ENCODE measurements at regions not wholly inside any gene's neighbourhood (a gene's known extent, or its start where the extent isn't known, plus 50 kb on each side); places are given as distances from the start of the nearest gene placed in this dataset.

DNA sequence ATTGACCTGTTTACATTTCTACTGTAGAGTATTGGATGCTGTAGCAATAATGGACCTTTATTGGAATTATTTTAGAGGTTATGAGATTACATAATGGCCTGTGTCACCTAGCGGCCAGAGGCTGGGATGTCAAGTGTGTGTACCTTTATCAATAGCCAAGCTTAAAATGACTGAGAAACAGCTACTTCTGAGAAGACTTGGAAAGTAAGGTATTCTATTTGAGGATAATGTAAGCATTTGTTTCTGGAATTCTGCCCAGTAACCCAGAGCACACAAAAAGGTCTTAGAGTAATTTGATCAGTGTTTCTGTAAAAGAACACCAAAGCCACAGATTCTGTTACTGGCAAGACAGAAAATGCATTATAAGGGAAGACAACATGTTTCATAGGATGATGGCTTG is 116.8 kb downstream of the MACIR start:
- ATAC-seq (no peak), DNase-seq (no peak)
- H3K9me3 ChIP-seq (ENCODE audit: control insufficient read depth, low read length), result no peaks in the 10 kb centered on the region
- intact Hi-C loops (cut with DNase I), result no loop called here
- H3K27me3 ChIP-seq (ENCODE audit: control insufficient read depth, insufficient read depth), result no peaks in the 10 kb centered on the region
- H3K27ac ChIP-seq (ENCODE audit: low read length), result no peak overlapping the region
- H3K4me1 ChIP-seq (ENCODE audit: control insufficient read depth, insufficient read depth, low read length), result no peaks in the 10 kb centered on the region
- 75% methylated on average over 1 of the region's 1 CpG for WGBS
- H3K4me3 ChIP-seq (ENCODE audit: low read length), result no peak overlapping the region

DNA sequence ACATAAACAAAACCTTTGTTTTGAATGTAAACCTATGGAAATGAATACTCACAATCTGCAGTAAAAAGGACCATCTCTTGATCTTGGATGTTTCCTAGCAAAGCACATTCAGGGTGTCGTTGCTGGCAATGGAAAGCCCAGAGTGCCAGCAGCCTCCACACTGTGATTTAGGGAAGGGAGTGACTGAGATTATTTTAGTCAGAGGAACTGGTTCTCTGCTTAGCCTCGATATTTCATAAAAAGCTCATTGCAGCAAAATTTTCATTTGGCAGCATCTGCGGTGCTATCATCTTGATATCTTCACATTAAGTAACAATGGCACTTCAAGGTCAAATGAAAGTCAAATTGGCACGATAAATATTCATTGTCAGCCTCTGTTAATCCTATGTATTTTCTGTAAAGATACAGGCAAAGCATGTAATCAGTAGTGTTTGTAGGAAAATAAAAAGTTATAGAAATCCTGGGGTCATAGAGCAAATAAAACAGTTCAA is 116.0 kb downstream of the MACIR start:
- intact Hi-C loops (cut with DNase I), result no loop called here
- WGBS, result 49% methylated on average over 4 of the region's 4 CpGs
- no peaks in the 10 kb centered on the region for H3K9me3 ChIP-seq (ENCODE audit: control insufficient read depth, low read length)
- no peaks in the 10 kb centered on the region for H3K27me3 ChIP-seq (ENCODE audit: control insufficient read depth, insufficient read depth)
- H3K4me3 ChIP-seq (ENCODE audit: low read length), result no peak overlapping the region
- DNase-seq, result peak in 1 of 3 donors; percentile 42
- H3K4me1 ChIP-seq (ENCODE audit: control insufficient read depth, insufficient read depth, low read length), result no peaks in the 10 kb centered on the region
- H3K27ac ChIP-seq (ENCODE audit: low read length), result no peak overlapping the region
- ATAC-seq, result no peak

DNA sequence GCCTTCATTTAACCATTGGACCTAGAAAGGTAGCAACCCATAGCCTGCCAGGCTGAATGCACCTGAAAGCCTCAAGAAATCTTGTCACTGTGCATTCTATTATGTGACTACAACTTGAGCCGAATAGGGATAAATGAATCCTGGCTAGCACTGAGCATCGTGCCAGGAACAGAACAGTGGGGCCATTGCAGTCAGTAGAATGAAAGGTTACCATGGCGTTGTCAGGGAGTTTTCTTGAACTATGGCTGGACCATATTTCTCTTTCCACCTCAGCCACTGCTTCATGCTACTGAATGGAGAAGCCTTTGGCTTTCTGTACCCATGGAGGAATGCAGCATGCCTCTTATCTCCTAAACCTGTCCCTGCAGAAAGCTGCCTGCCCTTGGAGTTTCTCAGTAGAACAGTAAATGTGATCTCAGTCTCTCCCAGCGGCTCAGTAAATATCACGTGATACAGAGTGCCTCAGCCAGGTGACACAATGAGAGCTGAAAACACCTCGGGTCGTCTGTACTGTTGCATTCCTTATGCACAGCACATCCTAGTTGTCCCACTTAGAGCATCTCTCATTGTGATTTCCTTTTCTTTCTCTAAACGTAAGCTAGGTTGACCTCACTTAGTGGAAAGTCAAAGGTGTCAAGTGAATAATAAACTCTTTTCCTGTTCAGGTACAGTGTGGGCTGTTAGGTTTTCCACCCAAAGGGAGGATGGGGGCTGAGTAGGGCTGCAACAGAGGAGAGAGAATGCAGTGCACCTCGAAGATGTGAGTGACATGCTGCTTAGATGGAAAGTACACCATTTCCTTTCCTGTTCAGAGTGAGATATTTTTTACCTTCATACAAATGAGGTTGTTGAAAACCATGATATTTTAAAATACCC is 115.3 kb downstream of the MACIR start:
- H3K4me3 ChIP-seq (ENCODE audit: low read length), result no peak overlapping the region
- no peak for DNase-seq
- no peaks in the 10 kb centered on the region for H3K4me1 ChIP-seq (ENCODE audit: control insufficient read depth, insufficient read depth, low read length)
- H3K27me3 ChIP-seq (ENCODE audit: control insufficient read depth, insufficient read depth), result no peaks in the 10 kb centered on the region
- WGBS, result 55% methylated on average over 9 of the region's 9 CpGs
- ATAC-seq, result no peak
- no peak overlapping the region for H3K27ac ChIP-seq (ENCODE audit: low read length)
- H3K9me3 ChIP-seq (ENCODE audit: control insufficient read depth, low read length), result no peaks in the 10 kb centered on the region
- intact Hi-C loops (cut with DNase I), result no loop called here

DNA sequence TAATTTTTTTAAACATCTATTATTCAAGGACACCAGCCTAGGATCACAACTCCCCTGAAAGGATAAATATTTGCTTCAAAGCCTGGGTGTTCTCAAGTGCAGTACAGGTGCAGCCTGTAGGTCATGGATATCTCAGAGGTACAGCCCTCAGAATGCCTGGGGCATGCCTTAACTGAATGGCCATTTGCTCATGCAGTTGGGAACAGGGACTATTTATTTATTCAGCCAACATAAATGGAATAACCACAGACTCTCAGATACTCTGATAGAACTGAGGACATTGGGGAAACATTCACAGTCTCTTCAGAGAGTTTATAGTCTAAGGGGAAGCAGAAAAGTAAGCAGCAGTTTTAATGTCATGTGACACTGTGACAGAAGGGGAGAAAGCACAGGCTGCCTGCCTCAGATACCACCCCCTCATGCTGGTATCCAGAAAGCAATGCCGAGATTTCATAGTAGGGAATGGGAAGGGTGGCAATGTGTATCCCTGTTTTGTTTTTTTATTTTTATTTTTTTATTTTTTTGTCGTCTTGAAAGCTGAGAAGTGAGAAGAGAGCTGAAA is 112.6 kb downstream of the MACIR start:
- Histone ChIP-seq H3K9me3 (ENCODE audit: control insufficient read depth, low read length) (no peaks in the 10 kb centered on the region), H3K27me3 (ENCODE audit: control insufficient read depth, insufficient read depth) (no peaks in the 10 kb centered on the region), H3K27ac (ENCODE audit: low read length) (no peak overlapping the region), H3K4me3 (ENCODE audit: low read length) (no peak overlapping the region), H3K4me1 (ENCODE audit: control insufficient read depth, insufficient read depth, low read length) (no peaks in the 10 kb centered on the region)
- intact Hi-C loops (cut with DNase I), result no loop called here
- DNase-seq, result no peak
- ATAC-seq, result no peak
- WGBS, result 40% methylated on average over 2 of the region's 2 CpGs

DNA sequence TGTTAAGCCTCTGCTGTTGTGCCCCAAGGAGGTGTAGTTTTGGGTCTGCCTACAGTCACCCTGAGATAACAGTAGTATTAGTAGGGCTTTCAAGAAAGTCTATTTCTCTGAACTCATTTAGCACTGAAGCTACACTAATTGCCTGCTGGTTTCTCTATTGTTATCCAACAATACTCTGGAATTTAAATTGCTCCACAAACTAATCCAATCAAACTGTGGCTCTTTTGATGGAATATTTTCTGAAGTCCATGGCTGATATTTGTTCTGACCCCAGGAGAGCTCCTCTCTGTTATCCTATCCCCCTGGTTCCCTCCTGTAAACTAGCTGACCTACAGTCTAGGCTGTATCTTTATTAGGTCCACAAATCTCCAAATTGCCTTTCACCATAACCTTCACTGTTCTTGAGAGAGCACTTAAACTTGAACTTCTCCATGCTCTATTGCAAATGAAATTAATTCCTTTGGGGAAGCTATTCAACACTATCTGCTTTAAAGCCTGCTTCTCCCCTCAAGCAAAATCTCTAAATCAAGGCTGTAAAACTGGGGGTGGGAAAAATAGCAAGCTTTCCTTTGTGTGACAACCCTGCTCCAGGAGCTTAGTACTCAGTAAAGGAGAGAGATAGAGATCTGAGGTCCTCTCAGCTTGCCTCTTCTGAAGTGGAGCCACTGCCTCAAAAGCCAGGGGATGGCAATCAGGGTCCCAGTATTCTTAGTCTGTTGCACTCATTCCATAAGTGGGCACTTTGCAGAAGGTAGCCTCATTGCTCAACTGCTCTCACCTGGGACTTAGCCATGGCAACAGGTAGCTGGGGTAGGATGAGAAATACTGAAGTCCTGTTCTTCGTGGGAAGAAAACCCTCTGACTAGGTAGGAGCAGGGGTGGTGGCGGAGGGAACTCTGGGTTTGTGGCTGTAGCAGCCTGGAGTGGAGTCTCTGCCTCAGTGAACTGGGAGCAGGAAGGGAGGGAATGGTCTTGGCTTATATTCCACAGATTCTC is 110.9 kb downstream of the MACIR start:
- 88% methylated on average over 2 of the region's 2 CpGs for WGBS
- no peaks in the 10 kb centered on the region for H3K9me3 ChIP-seq (ENCODE audit: control insufficient read depth, low read length)
- no peaks in the 10 kb centered on the region for H3K4me1 ChIP-seq (ENCODE audit: control insufficient read depth, insufficient read depth, low read length)
- H3K4me3 ChIP-seq (ENCODE audit: low read length), result no peak overlapping the region
- intact Hi-C loops (cut with DNase I), result no loop called here
- H3K27ac ChIP-seq (ENCODE audit: low read length), result no peak overlapping the region
- DNase-seq (no peak), ATAC-seq (no peak)
- no peaks in the 10 kb centered on the region for H3K27me3 ChIP-seq (ENCODE audit: control insufficient read depth, insufficient read depth)

DNA sequence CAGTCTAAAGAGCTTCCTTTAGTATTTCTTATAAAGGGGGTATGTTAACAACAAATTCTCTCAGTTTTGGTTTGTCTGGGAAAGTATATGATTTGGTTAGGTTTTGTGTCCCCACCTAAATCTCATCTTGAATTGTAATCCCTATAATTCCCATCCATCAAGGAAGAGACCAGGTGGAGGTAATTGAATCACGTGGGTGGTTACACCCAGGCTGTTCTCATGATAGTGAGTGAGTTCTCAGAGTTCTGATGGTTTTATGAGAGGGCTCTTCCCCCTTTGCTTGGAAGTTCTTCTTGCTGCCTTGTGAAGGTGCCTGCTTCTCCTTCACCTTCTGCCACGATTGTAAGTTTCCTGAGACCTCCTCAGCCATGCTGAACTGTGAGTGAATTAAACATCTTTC is 109.1 kb downstream of the MACIR start:
- Histone ChIP-seq H3K27me3 (ENCODE audit: control insufficient read depth, insufficient read depth) (no peaks in the 10 kb centered on the region), H3K4me3 (ENCODE audit: low read length) (no peak overlapping the region), H3K4me1 (ENCODE audit: control insufficient read depth, insufficient read depth, low read length) (no peaks in the 10 kb centered on the region), H3K9me3 (ENCODE audit: control insufficient read depth, low read length) (no peaks in the 10 kb centered on the region), H3K27ac (ENCODE audit: low read length) (no peak overlapping the region)
- no peak for DNase-seq
- ATAC-seq, result no peak
- WGBS, result 84% methylated on average over 2 of the region's 2 CpGs
- intact Hi-C loops (cut with DNase I), result no loop called here

DNA sequence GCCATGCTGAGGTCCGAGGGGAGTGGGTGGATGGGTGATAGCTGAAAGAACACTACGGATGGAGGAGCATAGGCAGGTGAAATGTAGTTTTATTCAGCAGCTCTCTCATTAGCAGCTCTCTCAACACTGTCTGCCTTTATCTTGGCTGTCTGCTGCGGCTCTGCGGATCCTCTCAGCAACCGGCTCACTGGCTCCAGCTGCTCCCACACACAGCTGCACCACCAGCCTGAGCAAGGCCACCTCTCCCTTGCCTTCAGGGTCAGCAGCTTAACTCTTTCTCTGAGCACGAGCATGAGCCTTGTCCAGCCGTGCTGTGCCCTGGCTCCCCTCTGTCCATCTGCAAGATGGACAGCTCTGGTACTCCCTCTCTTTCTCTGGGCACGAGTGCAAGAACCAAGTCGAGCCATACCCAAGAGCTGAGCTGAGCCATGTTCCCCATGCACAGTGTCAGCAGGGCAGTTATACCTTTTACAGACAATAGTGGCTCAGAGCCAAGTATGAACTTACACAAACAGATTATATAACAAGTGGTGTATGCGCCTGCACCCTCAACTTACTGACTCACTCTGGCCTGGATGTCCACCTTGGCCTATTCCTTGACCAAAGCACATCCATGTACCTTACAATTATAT is 108.5 kb downstream of the MACIR start:
- ATAC-seq, result no peak
- intact Hi-C loops (cut with DNase I), result no loop called here

DNA sequence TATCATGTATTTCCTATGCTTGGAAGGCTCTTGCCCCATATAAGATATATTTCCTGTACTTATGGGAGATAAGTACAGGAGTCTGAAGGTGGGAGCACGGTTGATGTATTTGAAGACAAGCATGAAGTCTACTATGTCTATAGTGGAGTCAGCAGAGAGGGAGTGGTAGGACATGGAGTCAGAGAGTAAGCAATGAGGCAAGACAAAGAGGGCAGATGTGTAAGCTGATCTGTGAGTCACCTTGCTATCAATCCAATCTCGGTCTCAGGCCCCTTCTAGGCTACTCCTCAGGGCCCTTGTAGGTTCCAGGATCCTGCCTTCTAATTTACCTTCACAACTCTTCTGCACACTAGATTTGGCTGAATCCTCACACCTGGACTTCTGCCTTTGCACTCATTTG is 105.5 kb downstream of the MACIR start:
- ATAC-seq, result no peak
- no peak for DNase-seq
- Histone ChIP-seq H3K4me3 (ENCODE audit: low read length) (no peak overlapping the region), H3K9me3 (ENCODE audit: control insufficient read depth, low read length) (no peaks in the 10 kb centered on the region), H3K4me1 (ENCODE audit: control insufficient read depth, insufficient read depth, low read length) (peaks cover under 1% of the 10 kb centered on the region), H3K27ac (ENCODE audit: low read length) (no peak overlapping the region), H3K27me3 (ENCODE audit: control insufficient read depth, insufficient read depth) (no peaks in the 10 kb centered on the region)
- intact Hi-C loops (cut with DNase I), result no loop called here
- whole genome bisulfite sequencing, result 92% methylated on average over 2 of the region's 2 CpGs

More for the DNA sequence above, 108.5 kb downstream of the MACIR start:
- Histone ChIP-seq H3K4me3 (ENCODE audit: low read length) (no peak overlapping the region), H3K4me1 (ENCODE audit: control insufficient read depth, insufficient read depth, low read length) (no peaks in the 10 kb centered on the region), H3K27me3 (ENCODE audit: control insufficient read depth, insufficient read depth) (no peaks in the 10 kb centered on the region), H3K27ac (ENCODE audit: low read length) (no peak overlapping the region), H3K9me3 (ENCODE audit: control insufficient read depth, low read length) (no peaks in the 10 kb centered on the region)
- no peak for DNase-seq
- WGBS, result 63% methylated on average over 10 of the region's 10 CpGs

DNA sequence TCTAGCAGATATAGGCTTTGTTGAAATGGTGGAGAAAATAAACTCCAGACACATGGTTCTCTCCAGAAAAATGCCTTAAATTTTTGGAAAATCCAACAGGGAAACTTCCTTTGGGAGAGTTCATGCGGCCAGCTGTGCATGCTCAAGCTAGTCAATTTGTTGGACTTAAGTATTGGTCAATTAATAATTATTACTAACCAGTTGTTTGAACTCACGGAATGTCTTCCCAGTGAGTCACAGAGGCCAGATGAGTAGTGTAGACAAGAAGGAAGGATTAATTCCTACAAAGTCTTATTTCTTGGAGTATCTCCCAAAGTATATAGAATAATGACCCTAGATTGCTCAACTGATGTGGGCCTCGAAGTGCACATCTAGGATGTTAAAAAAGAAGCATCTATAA is 103.6 kb downstream of the MACIR start:
- no peaks in the 10 kb centered on the region for H3K9me3 ChIP-seq (ENCODE audit: control insufficient read depth, low read length)
- intact Hi-C loops (cut with DNase I), result no loop called here
- no peak overlapping the region for H3K4me3 ChIP-seq (ENCODE audit: low read length)
- H3K27me3 ChIP-seq (ENCODE audit: control insufficient read depth, insufficient read depth), result no peaks in the 10 kb centered on the region
- H3K4me1 ChIP-seq (ENCODE audit: control insufficient read depth, insufficient read depth, low read length), result peaks cover 1% of the 10 kb centered on the region
- no peak for DNase-seq
- no peak for ATAC-seq
- H3K27ac ChIP-seq (ENCODE audit: low read length), result no peak overlapping the region
- 86% methylated on average over 3 of the region's 3 CpGs for WGBS

DNA sequence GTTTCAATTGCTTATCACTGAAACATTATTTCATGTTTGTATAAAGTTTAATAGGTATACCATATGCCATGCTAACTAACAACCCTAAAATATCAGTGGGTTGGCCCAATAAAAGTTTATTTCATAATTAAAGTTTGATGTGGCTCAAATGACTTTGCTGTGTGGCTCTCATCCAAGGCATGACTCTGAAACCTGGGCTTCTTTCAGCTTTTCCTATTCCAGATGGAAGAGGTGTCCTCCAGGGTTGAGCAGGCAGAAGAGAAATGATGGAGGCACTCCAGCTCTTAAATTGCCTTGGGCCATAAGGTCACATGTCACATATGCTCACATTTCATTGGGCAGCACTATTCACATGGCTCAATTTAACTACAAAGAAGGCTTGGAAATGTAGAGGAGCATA is 101.9 kb downstream of the MACIR start:
- no peak for ATAC-seq
- H3K27me3 ChIP-seq (ENCODE audit: control insufficient read depth, insufficient read depth), result no peaks in the 10 kb centered on the region

More for the DNA sequence above, 101.9 kb downstream of the MACIR start:
- intact Hi-C loops (cut with DNase I), result no loop called here
- H3K9me3 ChIP-seq (ENCODE audit: control insufficient read depth, low read length), result no peaks in the 10 kb centered on the region
- H3K4me1 ChIP-seq (ENCODE audit: control insufficient read depth, insufficient read depth, low read length), result peaks cover 1% of the 10 kb centered on the region
- DNase-seq, result no peak
- H3K27ac ChIP-seq (ENCODE audit: low read length), result no peak overlapping the region
- H3K4me3 ChIP-seq (ENCODE audit: low read length), result no peak overlapping the region

Measured in right cardiac atrium (tissue), 5 donors.